HG03045 (cell line): ENCODE measurements at regions not wholly inside any gene's neighbourhood (a gene's known extent, or its start where the extent isn't known, plus 50 kb on each side); places are given as distances from the start of the nearest gene placed in this dataset.
"Not testable (repeated sequence)": the region's sequence is repeated elsewhere in the genome, so short reads cannot be mapped to it uniquely, and the experiment has no call there.

ENCODE experiments used
- ATAC-seq: cut with Tn5 transposase; IDR thresholded peaks from one replicate; pipeline ENCODE4 v1.9.1; 2021; ENCODE audit warnings: mild to moderate bottlenecking, moderate library complexity; ENCODE audit not compliant: unreplicated experiment

DNA sequence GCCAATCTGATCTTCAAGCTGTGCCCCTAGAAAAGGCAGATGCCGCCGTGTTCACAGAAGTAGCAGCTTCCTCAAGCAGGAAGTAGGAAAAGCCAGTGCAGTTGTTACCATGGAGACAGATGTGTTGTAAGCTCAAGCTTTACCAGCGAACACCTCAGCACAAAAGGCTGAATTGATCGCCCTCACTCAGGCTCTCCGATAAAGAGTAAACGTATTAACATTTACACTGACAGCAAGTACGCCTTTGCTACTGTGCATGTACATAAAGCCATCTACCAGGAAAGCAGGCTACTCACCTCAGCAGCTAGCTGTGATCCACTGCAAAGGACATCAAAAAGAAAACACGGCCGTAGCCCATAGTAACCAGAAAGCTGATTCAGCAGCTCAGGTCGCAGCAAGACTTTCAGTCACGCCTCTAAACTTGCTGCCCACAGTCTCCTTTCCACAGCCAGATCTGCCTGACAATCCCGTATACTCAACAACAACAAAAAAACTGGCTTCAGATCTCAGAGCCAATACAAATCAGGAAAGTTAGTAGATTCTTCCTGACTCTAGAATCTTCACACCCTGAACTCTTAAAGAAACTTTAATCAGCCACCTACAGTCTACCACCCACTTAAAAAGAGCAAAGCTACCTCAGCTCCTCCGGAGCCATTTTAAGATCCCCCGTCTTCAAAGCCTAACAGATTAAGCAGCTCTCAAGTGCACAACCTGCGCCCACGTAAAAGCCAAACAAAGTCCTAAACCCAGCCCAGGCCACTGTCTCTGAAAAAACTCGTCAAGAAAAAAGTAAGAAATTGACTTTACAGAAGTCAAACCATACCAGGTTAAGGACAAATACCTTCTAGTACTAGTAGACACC lies 160.0 kb downstream of the DEFB131A start:
- ATAC-seq: not testable (repeated sequence)

DNA sequence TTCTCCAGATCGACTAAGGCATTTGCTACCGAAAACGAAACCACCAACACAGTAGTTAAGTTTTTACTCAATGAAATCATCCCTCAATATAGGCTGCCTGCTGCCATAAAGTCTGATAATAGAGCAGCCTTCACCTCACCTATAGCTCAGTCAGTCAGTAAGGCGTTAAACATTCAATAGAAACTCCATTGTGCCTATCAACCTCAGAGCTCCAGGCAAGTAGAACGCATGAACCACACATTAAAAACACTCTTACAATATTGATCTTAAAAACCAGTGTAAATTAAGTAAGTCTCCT lies 160.6 kb downstream of the DEFB131A start:
- not testable (repeated sequence) for ATAC-seq

DNA sequence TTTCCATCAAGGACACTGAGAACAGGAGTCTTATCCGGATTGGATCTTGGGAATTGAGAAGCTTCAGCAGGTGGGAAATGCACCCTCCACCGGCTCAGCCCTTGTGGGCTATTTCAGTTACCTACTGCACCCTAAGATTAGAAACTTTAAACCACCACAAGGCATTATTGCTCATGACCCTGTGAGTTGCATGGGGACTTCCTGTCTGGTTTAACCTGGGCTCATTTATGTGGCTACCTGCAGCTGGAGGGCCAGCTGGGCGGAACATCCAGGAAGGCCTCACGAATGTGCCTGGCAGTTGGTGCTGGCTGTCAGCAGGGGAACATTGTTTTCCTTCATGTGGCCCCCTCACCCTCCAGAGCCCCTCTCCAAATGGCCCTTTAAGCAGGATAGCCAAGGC lies 164.1 kb downstream of the DEFB131A start:
- ATAC-seq: no peak

DNA sequence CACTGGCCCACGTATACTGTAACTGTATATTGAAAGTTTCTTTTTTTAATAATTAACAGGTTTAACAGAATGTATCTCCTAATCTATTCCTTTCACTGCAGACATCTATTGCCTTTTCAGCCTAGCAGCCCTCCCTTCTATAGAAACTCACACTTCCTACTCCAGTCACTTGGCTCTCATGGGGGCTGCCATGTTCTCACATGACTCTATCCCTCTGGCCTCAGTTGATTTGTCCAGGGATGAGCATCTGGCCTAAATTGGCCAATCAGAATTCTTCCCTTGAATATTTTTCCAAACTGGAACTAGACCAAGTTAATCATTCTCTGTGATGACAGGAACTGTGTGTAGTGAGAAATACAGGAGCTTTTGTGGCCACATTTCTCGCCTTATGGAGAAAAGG lies 166.1 kb downstream of the DEFB131A start:
- not testable (repeated sequence) for ATAC-seq

DNA sequence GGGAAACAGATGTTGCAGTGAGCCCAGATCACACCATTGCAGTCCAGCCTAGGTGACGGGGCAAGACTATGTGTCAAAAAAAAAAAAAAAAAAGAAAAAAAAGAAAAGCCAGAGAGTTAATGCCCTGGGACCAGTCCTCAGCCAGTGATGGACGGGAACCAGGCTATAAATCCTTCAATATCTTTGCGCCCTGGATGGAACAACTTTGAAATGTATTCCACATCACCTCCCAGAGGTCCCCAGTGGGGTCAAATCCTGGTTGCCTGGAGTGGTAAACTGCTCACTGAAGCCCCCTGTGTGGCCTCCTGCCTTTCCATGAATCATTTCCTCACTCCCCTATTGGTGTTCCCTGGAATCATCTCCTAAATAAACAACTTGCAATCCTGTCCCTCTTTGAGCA lies 166.9 kb downstream of the DEFB131A start:
- ATAC-seq: no peak

DNA sequence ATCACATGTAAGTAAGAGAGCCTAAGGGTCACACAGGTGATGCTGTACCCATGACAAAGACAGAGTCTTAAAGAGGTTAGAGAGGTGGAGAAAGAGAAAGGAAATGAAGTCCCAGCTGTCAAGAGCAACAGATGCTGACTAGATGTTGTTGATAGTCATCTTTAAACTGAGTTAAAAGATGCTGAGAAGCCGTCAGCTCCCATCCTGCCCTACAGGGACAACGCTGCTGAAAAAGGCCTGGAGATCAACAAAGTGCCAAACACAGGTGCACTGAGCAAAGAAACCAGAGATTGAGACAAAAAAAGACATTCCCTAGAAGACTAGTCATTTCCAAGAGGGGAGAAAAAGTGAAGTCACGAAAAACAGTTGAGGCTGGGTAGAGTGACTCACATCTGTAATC lies 145.0 kb upstream of the DRD5 start:
- not testable (repeated sequence) for ATAC-seq

DNA sequence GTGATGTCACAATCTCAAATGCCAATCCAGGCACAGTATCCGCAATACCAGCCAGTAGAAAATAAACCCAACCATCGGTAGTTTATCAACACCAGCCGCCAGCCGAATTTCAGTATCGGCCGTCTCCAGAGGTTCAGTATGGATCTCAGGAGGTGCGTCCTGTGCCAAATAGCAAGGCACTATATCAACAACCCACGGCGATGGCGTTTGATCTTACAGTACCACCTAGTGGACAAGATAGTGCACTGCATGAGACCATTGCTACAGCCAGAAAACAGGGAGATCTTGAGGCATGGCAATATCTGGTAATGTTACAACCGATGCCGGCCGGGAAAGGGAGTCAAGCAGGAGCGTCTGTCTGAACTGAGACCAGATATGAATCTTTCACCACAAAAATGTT lies 121.8 kb upstream of the DRD5 start:
- ATAC-seq: not testable (repeated sequence)

DNA sequence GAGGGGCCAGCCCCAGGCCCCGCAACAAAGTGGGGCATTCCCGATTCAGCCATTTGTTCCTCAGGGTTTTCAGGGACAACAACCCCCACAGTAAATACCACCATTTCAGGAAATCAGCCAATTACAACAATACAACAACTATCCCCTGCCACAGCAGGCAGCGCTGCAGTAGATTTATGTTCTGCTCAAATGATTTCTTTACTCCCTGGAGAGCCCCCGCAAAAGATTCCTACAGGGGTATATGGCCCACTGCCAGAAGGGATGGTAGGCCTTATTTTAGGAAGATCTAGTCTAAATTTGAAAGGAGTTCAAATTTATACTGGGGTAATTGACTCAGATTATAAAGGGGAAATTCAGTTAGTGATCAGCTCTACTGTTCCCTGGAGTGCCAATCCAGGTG lies 120.5 kb upstream of the DRD5 start:
- ATAC-seq: not testable (repeated sequence)

DNA sequence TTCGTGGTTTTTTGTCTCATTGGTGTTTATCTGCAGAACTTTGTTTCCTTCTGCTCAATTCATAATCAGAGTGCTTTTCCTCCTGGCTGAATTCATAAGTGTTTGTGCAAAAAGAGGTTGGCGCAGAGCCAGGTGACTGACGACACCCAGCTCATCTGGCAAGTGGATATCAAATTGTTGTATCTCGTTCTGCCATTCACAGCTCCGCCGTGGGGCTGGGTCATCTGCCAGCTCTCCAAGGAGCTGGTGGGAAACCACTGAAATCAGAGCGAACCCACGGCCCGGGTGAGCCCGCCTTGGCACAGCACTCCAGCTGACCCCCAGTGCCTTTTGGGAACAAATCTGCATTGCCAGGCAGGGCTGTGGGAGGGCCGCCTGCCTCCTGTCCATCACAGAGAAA lies 110.7 kb upstream of the DRD5 start:
- not testable (repeated sequence) for ATAC-seq

DNA sequence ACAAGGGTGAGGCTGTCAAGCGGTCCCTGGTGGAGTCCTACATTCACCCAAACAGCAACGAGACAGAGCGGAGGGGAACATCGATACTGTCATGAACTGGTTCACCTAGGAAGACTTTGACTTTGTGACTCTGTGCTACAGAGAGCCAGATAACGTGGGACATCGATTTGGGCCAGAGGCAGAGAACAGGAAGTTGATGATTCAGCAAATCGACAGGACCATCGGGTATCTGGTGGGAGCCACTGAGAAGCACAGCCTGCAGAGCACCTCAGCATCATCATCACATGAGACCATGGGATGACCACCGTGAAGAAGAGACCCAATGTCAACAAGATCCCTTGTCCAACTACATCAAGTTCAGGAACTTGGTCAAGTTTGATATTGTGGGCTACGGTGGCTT lies 104.1 kb upstream of the DRD5 start:
- ATAC-seq: not testable (repeated sequence)

DNA sequence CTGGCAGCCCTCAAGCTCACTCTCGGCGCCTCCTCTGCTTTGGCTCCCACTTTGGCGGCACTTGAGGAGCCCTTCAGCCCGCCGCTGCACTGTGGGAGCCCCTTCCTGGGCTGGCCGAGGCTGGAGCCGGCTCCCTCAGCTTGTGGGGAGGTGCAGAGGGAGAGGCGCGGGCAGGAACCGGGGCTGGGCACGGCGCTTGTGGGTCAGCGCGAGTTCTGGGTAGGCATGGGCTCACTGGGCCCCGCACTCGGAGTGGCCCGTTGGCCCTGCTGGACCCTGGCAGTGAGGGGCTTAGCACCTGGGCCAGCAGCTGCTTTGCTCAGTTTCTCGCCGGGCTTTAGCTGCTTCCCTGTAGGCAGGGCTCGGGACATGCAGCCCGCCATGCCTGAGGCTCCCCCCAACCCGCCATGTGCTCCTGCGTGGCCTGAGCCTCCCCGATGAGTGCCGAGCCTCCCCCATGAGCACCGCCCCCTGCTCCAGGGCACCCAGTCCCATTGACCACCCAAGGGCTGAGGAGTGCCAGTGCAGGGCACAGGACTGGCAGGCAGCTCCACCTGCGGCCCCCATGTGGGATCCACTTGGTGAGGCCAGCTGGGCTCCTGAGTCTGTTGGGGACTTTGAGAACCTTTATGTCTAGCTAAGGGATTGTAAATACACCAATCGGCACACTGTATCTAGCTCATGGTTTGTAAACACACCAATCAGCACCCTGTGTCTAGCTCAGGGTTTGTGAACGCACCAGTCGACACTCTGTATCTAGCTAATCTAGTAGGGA lies 101.5 kb upstream of the DRD5 start:
- ATAC-seq: no peak

DNA sequence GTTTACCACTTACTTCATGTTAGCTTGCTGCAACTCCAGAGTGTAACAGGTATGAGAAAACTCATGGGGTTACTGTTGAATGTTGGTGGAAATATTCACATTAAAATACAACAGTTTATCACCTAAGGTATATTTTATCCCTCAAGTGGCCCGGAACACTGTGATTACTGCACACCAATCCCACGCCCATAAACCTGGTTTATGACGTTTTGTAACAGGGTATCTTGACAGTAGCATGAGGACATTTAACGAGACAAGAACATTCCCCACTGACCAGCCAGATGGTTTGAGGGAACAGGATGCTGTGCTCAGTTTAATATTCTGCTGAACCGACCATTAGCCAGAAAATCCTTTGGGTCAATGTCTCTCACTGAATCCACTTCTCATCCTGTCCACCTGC lies 98.3 kb upstream of the DRD5 start:
- ATAC-seq: not testable (repeated sequence)

DNA sequence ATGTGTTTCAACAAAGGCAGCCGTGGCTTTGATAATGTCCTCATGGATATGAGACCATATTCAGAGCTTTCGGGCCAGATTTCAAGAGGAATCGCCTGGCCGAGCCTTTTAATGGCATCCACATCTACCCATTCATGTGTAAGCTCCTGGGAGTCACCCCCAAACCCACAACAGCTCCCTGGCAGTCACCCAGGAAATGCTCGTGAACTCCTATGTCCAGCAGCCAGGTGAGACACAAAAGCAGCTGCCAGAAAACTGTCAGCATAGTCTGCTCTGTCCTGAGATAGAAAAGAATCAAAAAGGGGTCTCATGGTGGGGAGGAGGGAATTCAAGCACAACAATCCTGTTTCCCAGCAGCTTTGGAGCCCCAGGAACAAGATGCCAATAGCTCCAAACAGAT lies 96.4 kb upstream of the DRD5 start:
- ATAC-seq: not testable (repeated sequence)

DNA sequence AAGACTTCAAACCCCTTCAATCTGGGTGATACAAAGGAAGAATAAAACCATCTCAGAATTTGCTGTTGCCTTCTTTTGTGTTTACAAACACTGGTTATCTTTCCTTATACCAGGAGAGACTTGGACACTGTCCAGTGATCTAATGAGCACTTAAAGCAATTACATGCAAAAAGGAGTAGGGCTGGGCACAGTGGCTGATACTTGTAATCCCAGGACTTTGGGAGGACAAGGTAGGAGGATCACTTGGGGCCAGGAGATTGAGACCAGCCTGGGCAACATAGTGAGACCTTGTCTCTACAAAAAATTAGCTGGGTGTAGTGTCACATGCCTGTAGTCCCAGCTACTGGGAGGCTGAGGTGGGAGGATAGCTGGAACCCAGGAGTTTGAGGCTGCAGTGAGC lies 95.7 kb upstream of the DRD5 start:
- ATAC-seq: no peak

DNA sequence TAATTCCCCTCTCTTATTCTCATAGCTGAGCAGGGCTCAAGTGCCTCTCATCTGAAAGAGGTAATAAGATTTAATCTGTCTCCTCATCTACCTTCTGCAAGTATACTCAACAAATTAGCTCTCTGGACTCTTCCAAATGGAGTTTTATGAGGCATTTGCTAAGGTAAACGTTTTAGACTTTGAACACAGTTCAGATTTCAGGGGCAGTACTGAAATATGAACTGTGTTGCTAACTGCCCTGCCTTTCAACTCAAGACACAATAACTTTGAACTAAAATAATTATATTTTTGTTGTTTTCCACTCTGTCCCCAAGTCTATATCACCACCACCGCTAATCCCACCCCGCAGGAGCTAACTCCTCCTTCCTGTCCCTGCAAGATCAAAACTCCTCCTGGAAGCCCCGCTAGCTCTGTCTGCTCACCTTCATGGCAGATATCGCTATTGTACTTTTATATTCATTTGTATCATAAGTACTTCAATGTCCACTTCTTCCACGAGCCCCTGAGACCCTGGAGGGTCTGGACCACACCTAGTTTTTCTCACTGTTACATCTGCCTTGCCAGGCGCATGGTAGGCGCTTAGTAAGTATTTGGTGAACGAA lies 90.7 kb upstream of the DRD5 start:
- ATAC-seq: not testable (repeated sequence)

DNA sequence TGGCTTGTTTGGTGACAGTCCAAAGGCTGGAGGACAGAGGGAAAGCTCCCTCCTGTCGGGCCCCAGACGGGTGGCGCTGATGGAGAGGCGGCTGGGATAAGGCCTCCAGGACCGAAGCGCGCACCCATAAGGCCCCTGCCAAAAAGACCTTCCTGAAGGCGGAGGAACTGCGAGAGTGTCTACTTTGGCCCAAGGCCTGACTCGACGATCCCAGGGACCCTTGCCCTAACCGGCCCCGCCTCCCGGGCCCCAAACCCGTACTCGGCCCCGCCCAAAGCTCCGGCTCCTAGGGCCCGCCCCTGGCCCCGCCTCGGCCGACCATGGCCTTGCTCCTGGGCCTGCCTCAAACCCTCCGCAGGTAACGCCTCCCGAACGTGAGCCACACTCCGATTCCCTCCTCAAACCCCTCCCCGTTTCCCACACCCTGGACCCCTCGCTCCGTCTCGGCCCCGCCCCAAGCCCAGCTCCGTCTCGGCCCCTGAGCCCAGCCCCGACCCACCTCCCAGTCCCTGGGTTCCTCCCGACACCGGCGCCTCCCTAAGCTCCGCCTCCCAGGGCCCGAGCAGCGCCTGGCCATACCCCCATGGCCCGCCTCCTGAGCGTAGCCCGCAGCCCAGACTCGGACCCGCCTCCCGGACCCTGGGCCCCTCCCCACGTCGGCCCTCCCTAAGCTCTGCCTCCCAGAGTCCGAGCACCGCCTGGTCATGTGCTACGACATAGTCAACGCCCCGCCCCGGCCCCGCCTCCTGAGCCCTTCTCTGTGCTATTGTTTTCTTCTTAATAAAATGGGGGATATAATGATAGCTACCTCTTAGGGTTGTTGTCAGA lies 90.0 kb upstream of the DRD5 start:
- ATAC-seq: peak; percentile 100

DNA sequence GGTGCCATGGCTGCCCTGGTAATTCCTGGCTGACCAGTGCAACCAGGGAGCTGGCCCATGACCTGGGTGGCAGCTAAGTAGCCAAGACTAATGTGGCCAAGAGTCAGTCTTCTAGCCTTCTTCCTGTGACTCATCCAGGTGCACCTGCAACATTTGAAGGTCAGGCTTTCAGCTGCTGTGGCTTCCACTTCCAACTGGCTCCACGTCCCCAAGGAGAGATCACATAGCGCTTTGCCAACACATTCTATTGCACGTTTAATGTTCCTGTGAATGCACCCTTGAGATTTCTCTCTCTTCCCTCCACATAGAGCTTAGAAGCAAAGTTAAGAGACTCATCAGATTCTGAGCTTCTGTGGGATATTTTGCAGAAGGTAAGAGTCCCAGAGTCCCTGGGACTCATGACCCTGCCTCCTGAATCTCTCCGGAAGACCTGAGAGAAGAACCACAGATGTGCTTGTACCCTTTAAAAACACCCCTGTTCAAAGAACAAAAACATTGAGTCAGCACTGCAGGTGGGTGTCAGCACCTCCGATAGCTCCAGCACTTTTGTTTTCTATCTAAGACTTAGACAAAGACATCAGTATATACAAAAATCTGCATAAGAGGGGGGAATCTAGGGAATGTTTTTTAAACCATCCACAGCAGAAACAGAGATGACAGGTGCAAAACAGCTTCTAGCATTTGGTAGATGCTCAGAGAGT lies 88.5 kb upstream of the DRD5 start:
- not testable (repeated sequence) for ATAC-seq

DNA sequence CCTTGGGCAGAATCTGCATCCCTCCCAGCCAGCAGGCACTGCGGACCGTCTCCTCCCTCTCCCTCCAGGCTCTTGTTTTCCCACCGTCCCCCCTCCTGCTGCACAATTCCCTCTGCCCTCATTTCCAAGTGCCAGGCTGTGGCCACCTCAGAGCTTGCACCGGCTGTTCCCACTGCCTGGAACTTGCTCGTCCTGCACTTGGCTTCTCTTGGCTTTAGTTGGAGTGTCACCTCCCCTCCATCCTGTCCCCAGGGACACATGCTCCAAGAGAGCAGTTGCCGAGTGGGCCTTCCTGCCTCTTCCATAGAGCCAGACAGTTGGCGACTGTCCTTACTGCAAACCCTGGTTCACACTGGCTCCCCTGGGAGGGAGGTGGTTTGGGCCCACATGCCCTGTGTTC lies 87.0 kb upstream of the DRD5 start:
- not testable (repeated sequence) for ATAC-seq

DNA sequence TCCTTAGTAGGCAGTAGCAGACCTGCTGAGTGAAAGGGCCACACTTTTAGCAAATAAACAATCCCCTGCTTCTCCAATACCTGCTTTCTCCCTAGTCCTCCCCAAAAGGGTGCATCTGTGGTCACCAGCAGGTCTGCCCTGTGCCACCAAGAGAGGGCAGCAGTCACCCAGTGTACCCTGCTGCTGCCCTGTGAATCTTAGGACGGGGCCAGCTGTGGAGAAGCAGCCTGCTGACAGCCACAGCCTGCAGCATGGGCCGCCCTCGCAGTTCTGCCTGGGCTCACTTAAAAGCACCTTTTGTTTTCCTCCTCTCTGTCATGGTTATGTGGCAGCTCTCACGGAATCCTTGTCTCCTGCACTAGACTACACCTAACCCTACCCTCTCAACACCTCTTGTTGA lies 85.4 kb upstream of the DRD5 start:
- not testable (repeated sequence) for ATAC-seq

DNA sequence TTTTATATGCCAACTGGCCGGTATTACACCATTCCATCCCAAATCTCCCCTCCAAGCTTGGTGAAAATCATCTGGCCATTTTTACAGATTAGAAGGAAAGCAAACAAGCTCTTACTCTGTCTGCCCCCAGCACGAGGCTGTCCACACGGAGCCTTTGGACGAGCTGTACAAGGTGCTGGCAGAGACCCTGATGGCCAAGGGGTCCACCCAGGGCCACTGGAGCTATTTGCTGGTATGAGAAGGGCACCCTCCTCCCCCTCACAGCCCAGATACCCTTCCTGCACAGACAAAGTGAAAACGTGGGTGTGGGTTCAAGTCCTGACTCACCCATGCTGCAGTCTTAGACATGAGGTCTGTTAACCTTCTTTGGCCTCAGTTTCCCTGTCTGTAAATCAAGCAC lies 84.9 kb upstream of the DRD5 start:
- ATAC-seq: not testable (repeated sequence)
